RWPE1 (cell line): ENCODE measurements at regions not wholly inside any gene's neighbourhood (a gene's known extent, or its start where the extent isn't known, plus 50 kb on each side); places are given as distances from the start of the nearest gene placed in this dataset.

ENCODE experiments used
- CTCF ChIA-PET: fragments of 350-600 bp; sonication (Branson Sonifier 250); formaldehyde crosslinking; extraction: SDS; loops from one replicate; lab custom pipeline; 2021; lab: Yijun Ruan, JAX
- POLR2A ChIA-PET: fragments of 400-600 bp; formaldehyde crosslinking; extraction: SDS; loops from one replicate; lab custom pipeline; 2020; ENCODE audit warnings: antibody characterized with exemption; ENCODE audit not compliant: low non-redundant PET; lab: Yijun Ruan, JAX
- DNase-seq: peaks from one replicate; pipeline ENCODE4 v3.0.0; 2012; ENCODE audit warnings: low spot score
- H3K27ac ChIP-seq: fragments of 450-650 bp; 2 replicates; pipeline ENCODE4 v1.5.1; 2017
- CTCF ChIP-seq: fragments of 450-650 bp; conservative IDR thresholded peaks from 2 replicates; pipeline ENCODE4 v1.5.1; 2017; ENCODE audit warnings: low read depth, mild to moderate bottlenecking

DNA sequence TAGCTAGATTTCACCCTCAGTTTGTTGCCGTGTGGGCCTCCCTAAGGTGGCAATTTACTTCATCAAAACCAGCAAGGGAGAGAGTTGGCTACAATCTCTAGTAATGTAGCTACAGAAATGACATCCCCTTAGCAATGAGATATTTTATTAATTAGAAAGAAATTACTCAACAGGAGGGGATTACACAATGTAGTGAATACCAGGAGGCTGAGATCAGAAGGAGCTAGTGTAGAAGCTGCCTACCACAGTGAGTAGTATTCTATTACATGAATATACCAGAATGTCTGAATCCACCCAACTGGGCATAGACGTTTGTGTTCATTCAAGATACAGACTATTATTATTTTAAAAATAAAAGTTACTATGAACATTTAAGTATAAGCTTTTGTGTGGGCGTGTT lies 868.2 kb upstream of the CXADR start:
- no peak overlapping the region for H3K27ac ChIP-seq
- no peak for TF ChIP-seq CTCF
- ChIA-PET POLR2A (no interaction called here), CTCF (interaction anchor here (0.6 kb wide), 1 partner anchor 29 kb away, joined by 3 read pairs; no protein-coding TSS in a partner anchor)
- no peak for DNase-seq

DNA sequence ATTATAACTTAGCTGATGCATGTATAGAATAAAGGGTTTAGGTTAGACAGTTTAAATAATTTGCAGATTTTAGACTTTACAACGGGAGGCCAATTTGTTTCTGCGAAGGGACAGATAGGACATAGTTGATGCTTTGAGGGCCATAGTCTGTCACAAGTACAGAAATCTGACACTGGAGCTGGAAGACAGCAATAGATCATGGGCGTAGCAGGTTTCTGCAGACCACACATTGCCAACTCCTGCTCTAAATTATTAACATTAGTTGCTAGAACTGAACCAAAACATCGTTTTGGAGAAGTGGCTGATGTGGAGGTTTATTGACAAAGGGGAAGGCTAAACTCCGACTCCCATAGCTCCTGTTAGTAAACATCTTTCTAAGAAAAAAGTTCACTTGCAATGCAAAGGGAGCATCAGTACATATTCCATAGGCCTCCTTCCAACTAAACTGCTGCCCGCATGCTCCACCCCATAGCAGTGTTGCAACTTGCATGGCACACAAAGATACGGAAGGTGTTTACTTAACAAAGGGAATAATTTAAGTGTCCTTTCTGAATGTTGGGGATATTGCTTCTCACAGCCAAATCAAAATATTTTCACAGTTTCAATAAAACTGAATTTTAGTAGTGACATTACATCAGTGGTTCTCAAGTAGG lies 862.0 kb upstream of the CXADR start:
- DNase-seq = no peak
- no peak for TF ChIP-seq CTCF
- no peak overlapping the region for H3K27ac ChIP-seq
- CTCF ChIA-PET = no interaction called here
- POLR2A ChIA-PET = no interaction called here

DNA sequence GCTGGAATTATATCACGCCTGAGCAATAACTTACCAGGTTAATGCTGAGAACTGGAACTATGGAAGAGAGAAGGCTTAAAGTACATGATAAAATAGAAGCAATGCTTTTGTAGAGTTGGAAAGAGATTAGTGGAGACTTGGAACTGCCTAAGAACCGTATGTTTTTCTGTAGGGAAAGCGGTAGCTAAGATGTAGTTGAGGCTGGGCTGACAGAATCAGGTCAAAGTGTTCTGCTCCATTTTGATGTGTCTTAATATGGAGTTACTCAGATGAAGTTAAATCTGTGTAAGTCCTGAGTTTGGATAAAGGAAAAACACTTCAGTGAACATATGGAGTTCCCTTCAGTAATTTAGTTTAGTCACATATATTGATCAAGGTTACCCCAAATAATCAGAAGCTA lies 860.9 kb upstream of the CXADR start:
- no peak for DNase-seq
- POLR2A ChIA-PET = no interaction called here
- H3K27ac ChIP-seq = no peak overlapping the region
- CTCF ChIA-PET = no interaction called here
- no peak for TF ChIP-seq CTCF

GRCh38 chr21:16663436-16663835 lies 849.4 kb upstream of the CXADR start:
- CTCF ChIA-PET = no interaction called here
- no peak for DNase-seq
- H3K27ac ChIP-seq = no peak overlapping the region
- POLR2A ChIA-PET = no interaction called here
- TF ChIP-seq CTCF = no peak

GRCh38 chr21:16667395-16667794 lies 845.4 kb upstream of the CXADR start:
- H3K27ac ChIP-seq = no peak overlapping the region
- ChIA-PET CTCF (no interaction called here), POLR2A (no interaction called here)
- DNase-seq = no peak
- no peak for TF ChIP-seq CTCF

DNA sequence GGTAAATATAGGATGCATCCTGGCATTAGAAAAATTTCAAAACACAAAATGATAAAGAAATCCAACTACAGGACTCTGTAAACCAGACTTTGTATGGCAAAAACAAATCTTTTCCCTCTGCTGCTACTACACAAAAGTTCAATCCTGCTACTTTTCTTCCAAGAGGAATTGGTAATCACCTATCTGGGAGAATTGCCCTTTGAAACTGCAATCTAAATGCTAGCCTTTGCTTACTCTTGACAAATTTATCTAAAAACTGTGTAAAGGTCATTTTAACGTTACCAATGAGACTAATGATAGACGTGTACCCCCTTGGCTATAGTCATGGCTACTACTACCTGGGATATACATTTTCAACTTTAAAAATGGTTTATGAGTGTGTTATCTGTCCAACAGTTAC lies 837.9 kb upstream of the CXADR start:
- CTCF ChIA-PET = interaction anchor here (0.7 kb wide), 1 partner anchor 34 kb away, joined by 5 read pairs; no protein-coding TSS in a partner anchor
- no peak for TF ChIP-seq CTCF
- POLR2A ChIA-PET = no interaction called here
- no peak for DNase-seq
- H3K27ac ChIP-seq = no peak overlapping the region
